Skeletal muscle satellite cell (primary cell): ENCODE measurements at regions not wholly inside any gene's neighbourhood (a gene's known extent, or its start where the extent isn't known, plus 50 kb on each side); places are given as distances from the start of the nearest gene placed in this dataset.
"Not testable (repeated sequence)": the region's sequence is repeated elsewhere in the genome, so short reads cannot be mapped to it uniquely, and the experiment has no call there.

Experiments used
- H3K27me3 ChIP-seq: 2 replicates; pipeline ENCODE4 v1.7.0; 2013; ENCODE audit warnings: low read length; ENCODE audit not compliant: control insufficient read depth, insufficient read depth
- H3K36me3 ChIP-seq: 2 replicates; pipeline ENCODE4 v1.7.0; 2013; ENCODE audit warnings: mild to moderate bottlenecking, control low read depth, low read length; ENCODE audit not compliant: insufficient read depth
- H3K4me1 ChIP-seq: 2 replicates; pipeline ENCODE4 v1.7.0; 2013; ENCODE audit warnings: low read length; ENCODE audit not compliant: control insufficient read depth, insufficient read depth
- H3K4me2 ChIP-seq: 2 replicates; pipeline ENCODE4 v1.7.0; 2013; ENCODE audit warnings: mild to moderate bottlenecking, low read length
- H3K4me3 ChIP-seq: 2 replicates; pipeline ENCODE4 v1.7.0; 2013; ENCODE audit warnings: low read length
- H3K9ac ChIP-seq: 2 replicates; pipeline ENCODE4 v1.7.0; 2013; ENCODE audit warnings: mild to moderate bottlenecking, low read depth, low read length, moderate library complexity
- H3K9me3 ChIP-seq: replicated peaks from 2 replicates; pipeline ENCODE4 v1.7.0; 2013; ENCODE audit warnings: mild to moderate bottlenecking, control low read depth, low read length

DNA sequence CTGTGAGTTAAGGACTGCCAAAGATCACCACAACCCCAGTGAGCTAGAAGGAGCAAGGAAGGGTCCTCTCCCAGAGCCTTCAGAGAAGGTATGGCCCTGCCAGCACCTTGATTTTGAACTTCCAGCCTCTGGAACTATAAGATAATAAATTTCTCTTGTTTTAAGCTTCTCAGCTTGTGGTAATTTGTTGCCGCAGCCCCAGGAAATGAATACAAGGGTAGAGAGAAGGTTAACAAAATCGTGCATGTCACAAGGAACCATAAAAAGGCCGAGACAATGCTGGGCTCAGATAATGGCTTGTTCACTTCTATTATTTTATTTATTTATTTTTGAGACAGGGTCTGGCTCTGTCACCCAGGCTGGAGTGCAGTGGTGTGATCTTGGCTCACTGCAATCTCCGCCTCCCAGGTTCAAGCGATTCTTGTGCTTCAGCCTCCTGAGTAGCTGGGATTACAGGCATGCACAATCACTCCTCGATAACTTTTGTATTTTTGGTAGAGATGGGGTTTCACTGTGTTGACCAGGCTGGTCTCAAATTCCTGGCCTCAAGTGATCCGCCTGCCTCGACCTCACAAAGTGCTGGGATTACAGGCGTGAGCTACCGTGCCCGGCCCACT, 71.5 kb downstream of the WSB1 start:
- peaks cover 12% of the 10 kb centered on the region for H3K4me1 ChIP-seq

GRCh38 chr17:27366437-27366836, 72.5 kb downstream of the WSB1 start:
- Histone ChIP-seq H3K36me3 (no peaks in the 10 kb centered on the region), H3K27me3 (no peaks in the 10 kb centered on the region), H3K4me2 (no peak overlapping the region), H3K4me1 (peaks cover 12% of the 10 kb centered on the region), H3K4me3 (no peak overlapping the region), H3K9me3 (no peaks in the 10 kb centered on the region), H3K9ac (no peak overlapping the region)

More for the DNA sequence above, 71.5 kb downstream of the WSB1 start:
- H3K9me3 ChIP-seq, H3K9ac ChIP-seq, H3K4me2 ChIP-seq, H3K4me3 ChIP-seq, H3K27me3 ChIP-seq, H3K36me3 ChIP-seq: not testable (repeated sequence)

DNA sequence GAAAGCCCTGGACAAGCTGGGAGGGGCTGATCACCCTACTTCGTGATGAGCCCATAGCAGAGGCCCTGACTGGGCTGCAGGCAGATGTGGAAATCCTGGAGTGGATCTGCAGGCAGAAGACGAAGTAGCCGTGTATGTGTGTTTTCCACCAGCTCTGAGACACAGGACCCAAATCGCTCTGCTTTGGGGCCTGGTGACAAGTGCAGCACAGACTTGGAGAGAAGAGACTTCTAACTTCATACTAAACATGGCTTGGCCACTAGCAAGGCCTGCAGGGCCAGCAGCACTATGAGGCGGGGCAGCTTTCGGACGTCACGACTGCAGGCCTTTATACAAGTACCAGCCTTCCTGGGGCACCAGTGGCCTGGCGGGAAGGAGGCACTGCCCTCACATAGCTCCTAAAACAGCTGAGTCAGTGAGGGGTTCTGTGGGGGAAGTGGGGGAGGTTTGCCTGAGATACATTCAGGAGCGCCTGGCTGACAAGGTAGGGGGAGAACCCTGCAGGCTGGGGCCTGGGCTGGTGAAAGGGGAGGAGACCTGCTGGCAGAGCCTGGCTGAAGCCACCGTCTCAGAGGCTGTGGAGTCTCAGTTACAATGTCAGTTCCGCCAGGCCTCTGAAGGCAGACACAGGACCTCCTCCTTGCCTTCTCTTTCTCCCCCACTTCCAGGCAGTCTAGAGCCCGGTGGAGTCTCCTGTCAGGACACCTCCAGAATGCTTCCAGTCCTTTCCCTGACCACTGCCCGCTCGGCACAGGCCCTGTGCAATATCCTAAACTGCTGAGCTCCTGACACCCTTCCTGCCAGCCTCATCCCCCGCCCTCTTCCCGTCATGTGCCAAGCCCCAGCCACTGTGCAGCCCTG, 73.4 kb downstream of the WSB1 start:
- Histone ChIP-seq H3K27me3 (no peaks in the 10 kb centered on the region), H3K4me2 (no peak overlapping the region), H3K4me3 (no peak overlapping the region), H3K36me3 (no peaks in the 10 kb centered on the region), H3K9ac (no peak overlapping the region), H3K9me3 (no peaks in the 10 kb centered on the region), H3K4me1 (peaks cover 12% of the 10 kb centered on the region)

DNA sequence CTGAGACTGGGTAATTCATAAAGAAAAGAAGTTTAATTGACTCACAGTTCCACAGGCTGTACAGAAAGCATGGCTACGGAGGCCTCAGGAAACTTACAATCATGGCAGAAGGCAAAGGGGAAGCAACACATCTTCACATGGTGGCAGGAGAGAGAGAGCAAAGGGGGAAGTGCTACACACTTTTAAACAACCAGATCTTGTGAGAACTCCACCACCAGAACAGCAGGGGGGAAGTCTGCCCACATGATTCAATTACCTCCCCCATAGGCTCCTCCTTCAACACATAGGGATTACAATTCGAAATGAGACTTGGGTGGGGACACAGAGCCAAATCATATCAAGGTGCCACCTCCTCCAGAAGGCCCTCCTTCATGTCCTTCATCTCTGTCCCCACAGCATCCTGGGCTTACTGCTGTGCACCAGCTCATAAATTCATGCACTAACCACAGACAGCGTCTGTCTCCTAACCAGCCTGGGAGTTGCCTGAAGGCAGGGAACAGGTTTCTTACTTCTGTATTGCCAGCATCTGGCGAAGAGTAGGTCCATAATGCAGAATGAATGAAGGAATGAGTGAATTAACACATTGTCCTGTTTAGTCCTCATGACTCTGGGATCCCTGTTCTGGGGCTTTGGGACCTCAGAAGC, 74.4 kb downstream of the WSB1 start:
- H3K36me3 ChIP-seq, result no peaks in the 10 kb centered on the region
- H3K4me3 ChIP-seq, result no peak overlapping the region
- no peaks in the 10 kb centered on the region for H3K27me3 ChIP-seq
- H3K4me2 ChIP-seq, result no peak overlapping the region
- H3K4me1 ChIP-seq, result peaks cover 12% of the 10 kb centered on the region
- H3K9me3 ChIP-seq, result no peaks in the 10 kb centered on the region
- H3K9ac ChIP-seq, result no peak overlapping the region

- Histone ChIP-seq H3K4me1 (peaks cover 4% of the 10 kb centered on the region), H3K27me3 (no peaks in the 10 kb centered on the region), H3K4me3 (no peak overlapping the region), H3K36me3 (no peaks in the 10 kb centered on the region), H3K4me2 (no peak overlapping the region), H3K9me3 (no peaks in the 10 kb centered on the region), H3K9ac (no peak overlapping the region)
Measured at GRCh38 chr17:27368980-27369379, 75.1 kb downstream of the WSB1 start.

DNA sequence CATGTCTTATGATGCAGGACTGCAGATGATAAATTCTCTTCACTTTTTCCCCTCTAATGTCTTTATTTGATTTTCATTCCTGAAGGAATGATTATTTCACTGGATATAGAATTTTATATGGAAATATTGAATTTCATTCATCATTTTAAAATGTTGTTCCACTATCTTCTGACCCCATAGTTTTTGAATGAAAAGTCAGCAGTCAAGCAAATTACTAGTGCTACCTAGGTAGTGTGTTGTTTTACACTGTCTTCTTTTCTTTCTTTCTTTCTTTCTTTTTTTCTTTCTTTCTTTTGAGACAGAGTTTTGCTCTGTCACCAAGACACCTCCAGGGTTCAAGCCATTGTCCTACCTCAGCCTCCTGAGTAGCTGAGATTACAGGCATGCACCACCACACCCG, 76.9 kb downstream of the WSB1 start:
- Histone ChIP-seq H3K36me3 (no peaks in the 10 kb centered on the region), H3K4me1 (peaks cover under 1% of the 10 kb centered on the region), H3K9me3 (no peaks in the 10 kb centered on the region), H3K4me2 (no peak overlapping the region), H3K4me3 (no peak overlapping the region), H3K27me3 (no peaks in the 10 kb centered on the region), H3K9ac (no peak overlapping the region)

DNA sequence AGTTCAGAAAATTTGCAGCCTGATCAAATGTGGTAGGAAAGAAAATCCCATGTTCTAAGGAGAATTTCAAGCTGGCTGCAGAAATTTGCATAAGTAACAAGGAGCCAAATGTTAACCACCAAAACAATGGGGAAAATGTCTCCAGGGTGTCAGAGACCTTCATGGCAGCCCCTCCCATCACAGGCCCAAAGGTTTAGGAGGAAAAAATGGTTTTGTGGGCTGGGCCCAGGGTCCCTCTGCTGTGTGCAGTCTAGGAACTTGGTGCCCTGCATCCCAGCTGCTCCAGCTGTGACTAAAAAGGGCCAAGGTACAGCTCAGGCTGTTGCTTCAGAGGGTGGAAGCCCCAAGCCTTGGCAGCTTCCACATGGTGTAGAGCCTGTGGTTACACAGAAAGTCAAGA, 79.8 kb downstream of the WSB1 start:
- not testable (repeated sequence) for H3K4me3 ChIP-seq, H3K36me3 ChIP-seq, H3K27me3 ChIP-seq, H3K4me2 ChIP-seq, H3K9ac ChIP-seq, H3K9me3 ChIP-seq
- peaks cover 14% of the 10 kb centered on the region for H3K4me1 ChIP-seq

DNA sequence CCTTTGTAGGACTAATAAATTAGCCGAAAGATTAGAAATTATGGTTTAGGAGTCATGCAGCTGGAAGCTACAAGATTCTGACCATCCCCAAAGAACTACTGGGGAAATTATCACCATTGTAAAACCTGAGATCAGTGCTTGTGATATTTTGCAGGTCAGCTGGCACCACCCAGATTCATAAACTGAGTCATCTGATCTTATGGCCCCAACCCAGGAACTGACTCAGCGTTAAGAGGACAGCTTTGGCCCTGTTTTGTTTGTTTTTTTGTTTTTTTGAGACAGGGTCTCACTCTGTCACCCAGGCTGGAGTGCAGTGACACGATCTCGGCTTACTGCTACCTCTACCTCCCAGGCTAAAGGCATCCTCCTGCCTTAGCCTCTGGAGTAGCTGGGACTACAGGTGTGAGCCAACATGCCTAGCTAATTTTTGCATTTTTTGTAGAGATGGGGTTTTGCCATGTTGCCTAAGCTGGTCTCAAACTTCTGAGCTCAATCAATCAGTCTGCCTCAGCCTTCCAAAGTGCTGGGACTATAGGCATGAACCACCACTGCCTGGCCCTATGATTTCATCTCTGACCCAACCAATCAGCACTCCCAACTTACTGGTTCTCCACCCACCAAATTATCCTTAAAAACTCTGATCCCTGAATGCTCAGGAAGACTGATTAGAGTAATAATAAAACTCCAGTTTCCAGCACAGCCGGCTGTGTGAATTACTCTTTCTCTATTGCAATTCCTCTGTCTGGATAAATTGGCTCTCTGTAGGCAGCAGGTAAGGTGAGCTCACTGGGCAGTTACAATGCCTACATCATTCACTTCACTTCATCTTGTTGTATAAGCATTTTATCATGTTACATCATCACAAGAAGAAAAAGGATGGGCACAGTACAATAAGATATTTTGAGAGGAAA, 79.4 kb upstream of the KSR1 start:
- peaks cover 2% of the 10 kb centered on the region for H3K27me3 ChIP-seq
- H3K9ac ChIP-seq, result no peak overlapping the region
- H3K36me3 ChIP-seq, result no peaks in the 10 kb centered on the region
- no peak overlapping the region for H3K4me3 ChIP-seq
- H3K4me1 ChIP-seq, result peaks cover 32% of the 10 kb centered on the region
- no peaks in the 10 kb centered on the region for H3K9me3 ChIP-seq
- peak overlapping the region; percentile 55 for H3K4me2 ChIP-seq

GRCh38 chr17:27378482-27379175, 77.6 kb upstream of the KSR1 start:
- Histone ChIP-seq H3K36me3 (no peaks in the 10 kb centered on the region), H3K4me2 (no peak overlapping the region), H3K27me3 (peaks cover 8% of the 10 kb centered on the region), H3K9me3 (no peaks in the 10 kb centered on the region), H3K9ac (no peak overlapping the region), H3K4me3 (no peak overlapping the region), H3K4me1 (peaks cover 34% of the 10 kb centered on the region)

GRCh38 chr17:27379888-27380533, 76.2 kb upstream of the KSR1 start:
- Histone ChIP-seq H3K4me1 (peaks cover 45% of the 10 kb centered on the region), H3K9ac (peak overlapping the region; percentile 64), H3K4me3 (peak overlapping the region; percentile 36), H3K36me3 (no peaks in the 10 kb centered on the region), H3K4me2 (peak overlapping the region; percentile 78), H3K9me3 (no peaks in the 10 kb centered on the region), H3K27me3 (peaks cover 8% of the 10 kb centered on the region)
